Pancreas (tissue), 10 donors: ENCODE measurements at regions not wholly inside any gene's neighbourhood (a gene's known extent, or its start where the extent isn't known, plus 50 kb on each side); places are given as distances from the start of the nearest gene placed in this dataset.

ENCODE experiments used
- ATAC-seq, 4 donors: fragments of 200-7000 bp; cut with Tn5 transposase; one replicate each; pipeline versions ENCODE4 v1.8.0 to v1.9.1; 2020; ENCODE audit warnings: mild to moderate bottlenecking in 4 of 4, moderate library complexity in 4 of 4
- DNase-seq, 6 donors: peaks; one replicate each; pipeline ENCODE4 v3.0.0-alpha.2; 2020
- FAIRE-seq: peaks from 2 replicates; lab custom pipeline; 2012; peaks lifted over from hg19 to GRCh38; lab: Jason Lieb, UNC
- H3K27ac ChIP-seq, 4 donors: fragments of 200-600 bp; sonication (generic); 1 replicate in 3 of 4; 2 replicates in 1 of 4; pipeline versions ENCODE4 v1.5.0 to v1.8.0; 2020
- H3K27me3 ChIP-seq, 4 donors: fragments of 200-600 bp; one replicate each; pipeline ENCODE4 v1.8.0; 2021
- H3K36me3 ChIP-seq, 3 donors: fragments of 200-600 bp; sonication (generic) in 1 of 3; one replicate each; pipeline versions ENCODE4 v1.5.0 to v1.8.0; 2020 to 2021
- H3K4me1 ChIP-seq, 3 donors: fragments of 200-600 bp; one replicate each; pipeline ENCODE4 v1.8.0; 2021
- H3K4me3 ChIP-seq, 4 donors: fragments of 200-600 bp; sonication (generic) in 2 of 4; one replicate each; pipeline versions ENCODE4 v1.5.0 to v1.8.0; 2020 to 2021
- H3K9me3 ChIP-seq, 4 donors: fragments of 200-600 bp; one replicate each; pipeline ENCODE4 v1.8.0; 2021
- WGBS, 2 donors: extraction: QIAGEN DNeasy Blood & Tissue Kit; methylation state at CpG; one replicate each; pipeline ENCODE4 v1.1.7; 2013; 5-methylcytosine and 5-hydroxymethylcytosine counted together
- intact Hi-C, 3 donors: fragments of 100-400 bp; cut with DNase I; formaldehyde crosslinking; loops; one replicate each; pipeline versions ENCODE4 v1.11.1 to v1.14.2; 2022
- TF ChIP-seq, protein P1 (sequence below), 4 donors: fragments of 200-600 bp; sonication (generic) in 3 of 4; IDR thresholded peaks; one replicate each; pipeline versions ENCODE4 v1.5.0 to v1.8.0; 2021; ENCODE audit warnings: antibody characterized with exemption in 4 of 4
- donor health status: healthy with polysubstance abuse.
- donor health status: DM: no; HTN: no; CAD: no; lungs with moderate emphysema.
- donor health status: DM: no; HTN: no; CAD: no.
- donor health status: control.
- donor health status: control.
- donor health status: Bipolar disorder and iron deficiency.
- donor health status: DM: yes; HTN: yes; CAD: no.
- donor health status: DM: no; HTN: no; CAD: no.
- donor health status: DM: no; HTN: no; CAD: no.
- donor health status: DM: yes; HTN: yes; CAD: no.

- Histone ChIP-seq H3K36me3 (no peaks in the 10 kb centered on the region), H3K4me1 (no peaks in the 10 kb centered on the region), H3K9me3 (no peaks in the 10 kb centered on the region), H3K27ac (no peak overlapping the region), H3K27me3 (peaks cover 0 to 3% (median 0%) of the 10 kb centered on the region in 4 donors), H3K4me3 (no peak overlapping the region)
- no peak for ATAC-seq
- 54 to 61% methylated on average over 16 of the region's 16 CpGs for WGBS, 2 donors
- no peak for DNase-seq
- intact Hi-C loops, result no loop called here
- TF ChIP-seq, protein P1, sequence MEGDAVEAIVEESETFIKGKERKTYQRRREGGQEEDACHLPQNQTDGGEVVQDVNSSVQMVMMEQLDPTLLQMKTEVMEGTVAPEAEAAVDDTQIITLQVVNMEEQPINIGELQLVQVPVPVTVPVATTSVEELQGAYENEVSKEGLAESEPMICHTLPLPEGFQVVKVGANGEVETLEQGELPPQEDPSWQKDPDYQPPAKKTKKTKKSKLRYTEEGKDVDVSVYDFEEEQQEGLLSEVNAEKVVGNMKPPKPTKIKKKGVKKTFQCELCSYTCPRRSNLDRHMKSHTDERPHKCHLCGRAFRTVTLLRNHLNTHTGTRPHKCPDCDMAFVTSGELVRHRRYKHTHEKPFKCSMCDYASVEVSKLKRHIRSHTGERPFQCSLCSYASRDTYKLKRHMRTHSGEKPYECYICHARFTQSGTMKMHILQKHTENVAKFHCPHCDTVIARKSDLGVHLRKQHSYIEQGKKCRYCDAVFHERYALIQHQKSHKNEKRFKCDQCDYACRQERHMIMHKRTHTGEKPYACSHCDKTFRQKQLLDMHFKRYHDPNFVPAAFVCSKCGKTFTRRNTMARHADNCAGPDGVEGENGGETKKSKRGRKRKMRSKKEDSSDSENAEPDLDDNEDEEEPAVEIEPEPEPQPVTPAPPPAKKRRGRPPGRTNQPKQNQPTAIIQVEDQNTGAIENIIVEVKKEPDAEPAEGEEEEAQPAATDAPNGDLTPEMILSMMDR (IDR thresholded peaks at IDR 0.05), result no peak
- FAIRE-seq, result no peak
Observed at GRCh38 chr10:128574581-128575210, 448.5 kb upstream of the MKI67 start.

- Histone ChIP-seq H3K36me3 (no peaks in the 10 kb centered on the region), H3K9me3 (no peaks in the 10 kb centered on the region), H3K27me3 (peaks cover 0 to 3% (median 0%) of the 10 kb centered on the region in 4 donors), H3K27ac (no peak overlapping the region), H3K4me3 (no peak overlapping the region), H3K4me1 (no peaks in the 10 kb centered on the region)
- intact Hi-C loops, result no loop called here
- TF ChIP-seq, protein P1 (IDR thresholded peaks at IDR 0.05), result no peak
- DNase-seq (no peak), FAIRE-seq (no peak), ATAC-seq (no peak)
- 82 to 83% methylated on average over 2 of the region's 2 CpGs for WGBS, 2 donors
Observed at GRCh38 chr10:128575761-128576160, 449.5 kb upstream of the MKI67 start.

DNA sequence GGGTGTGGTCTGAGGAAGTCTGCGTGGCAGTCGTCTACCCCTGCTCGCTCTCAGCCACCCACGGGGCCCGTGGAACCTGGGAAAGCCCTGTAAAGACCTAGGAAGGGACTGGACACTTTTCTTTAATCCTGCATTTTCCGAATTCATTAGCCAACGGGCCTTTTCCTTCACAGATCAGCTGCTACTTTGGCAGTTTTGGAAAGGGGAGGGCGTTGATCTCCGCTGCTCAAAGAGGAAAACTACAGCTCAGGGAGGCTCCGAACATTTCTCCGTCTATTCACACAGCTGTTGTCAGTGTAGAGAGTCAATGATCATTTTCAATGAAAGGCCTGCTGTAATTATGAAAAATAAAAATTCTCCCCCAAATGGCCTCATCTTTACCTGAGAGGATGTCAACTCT lies 450.1 kb upstream of the MKI67 start:
- no peak for ATAC-seq
- Histone ChIP-seq H3K27me3 (peaks cover 0 to 3% (median 0%) of the 10 kb centered on the region in 4 donors), H3K4me3 (no peak overlapping the region), H3K4me1 (no peaks in the 10 kb centered on the region), H3K9me3 (no peaks in the 10 kb centered on the region), H3K36me3 (no peaks in the 10 kb centered on the region), H3K27ac (no peak overlapping the region)
- FAIRE-seq, result no peak
- DNase-seq, result no peak
- WGBS, 2 donors, result 79 to 86% methylated on average over 11 of the region's 11 CpGs
- TF ChIP-seq, protein P1 (IDR thresholded peaks at IDR 0.05), result no peak
- intact Hi-C loops, result no loop called here

GRCh38 chr10:128576943-128577670 lies 450.9 kb upstream of the MKI67 start:
- no peak for ATAC-seq

More at GRCh38 chr10:128576943-128577670, 450.9 kb upstream of the MKI67 start:
- FAIRE-seq (no peak), DNase-seq (no peak)
- 60 to 69% methylated on average over 11 of the region's 11 CpGs for WGBS, 2 donors
- Histone ChIP-seq H3K4me1 (no peaks in the 10 kb centered on the region), H3K36me3 (no peaks in the 10 kb centered on the region), H3K27ac (no peak overlapping the region), H3K9me3 (no peaks in the 10 kb centered on the region), H3K27me3 (peaks cover 0 to 3% (median 0%) of the 10 kb centered on the region in 4 donors), H3K4me3 (no peak overlapping the region)
- intact Hi-C loops, result no loop called here
- TF ChIP-seq, protein P1 (IDR thresholded peaks at IDR 0.05), result no peak
